ENCODE measurements at regions not wholly inside any gene's neighbourhood (a gene's known extent, or its start where the extent isn't known, plus 50 kb on each side); places are given as distances from the start of the nearest gene placed in this dataset.

GRCh38 chr4:110949542-110949941, 326.7 kb upstream of the PITX2 start:
- TF ChIP-seq POLR2A (IDR thresholded peaks at IDR 0.05; ENCODE audit: low read length), result no peak
- no peak for TF ChIP-seq GATA1 (IDR thresholded peaks at IDR 0.05; ENCODE audit: low read depth, low read length)
